HT-29 (cell line): ENCODE measurements at regions not wholly inside any gene's neighbourhood (a gene's known extent, or its start where the extent isn't known, plus 50 kb on each side); places are given as distances from the start of the nearest gene placed in this dataset.
"Not testable (repeated sequence)": the region's sequence is repeated elsewhere in the genome, so short reads cannot be mapped to it uniquely, and the experiment has no call there.

Experiments
- DNase-seq: peaks from one replicate; pipeline ENCODE4 v3.0.0-alpha.2; 2015; ENCODE audit warnings: low spot score

GRCh38 chr2:121132054-121132761, 152.8 kb downstream of the TFCP2L1 start:
- no peak for DNase-seq

GRCh38 chr2:121132762-121133107, 152.3 kb downstream of the TFCP2L1 start:
- no peak for DNase-seq

GRCh38 chr2:121133551-121134319, 151.3 kb downstream of the TFCP2L1 start:
- DNase-seq = no peak

GRCh38 chr2:121134728-121135127, 150.3 kb downstream of the TFCP2L1 start:
- DNase-seq = no peak

GRCh38 chr2:121135168-121135853, 149.7 kb downstream of the TFCP2L1 start:
- DNase-seq = no peak

GRCh38 chr2:121136323-121136722, 148.7 kb downstream of the TFCP2L1 start:
- no peak for DNase-seq

- no peak for DNase-seq
These were observed 147.4 kb downstream of the TFCP2L1 start for GRCh38 chr2:121137571-121137970.

GRCh38 chr2:121140734-121141133, 144.3 kb downstream of the TFCP2L1 start:
- no peak for DNase-seq

GRCh38 chr2:121142452-121142851, 142.6 kb downstream of the TFCP2L1 start:
- no peak for DNase-seq

GRCh38 chr2:121144111-121144510, 140.9 kb downstream of the TFCP2L1 start:
- no peak for DNase-seq

- DNase-seq = no peak
These were observed 138.4 kb downstream of the TFCP2L1 start for GRCh38 chr2:121146630-121147029.

- no peak for DNase-seq
These were observed 137.2 kb downstream of the TFCP2L1 start for GRCh38 chr2:121147766-121148165.

- no peak for DNase-seq
These were observed 136.5 kb downstream of the TFCP2L1 start for GRCh38 chr2:121148481-121148880.

- no peak for DNase-seq
These were observed 135.6 kb downstream of the TFCP2L1 start for GRCh38 chr2:121149384-121149783.

- DNase-seq = no peak
These were observed 134.9 kb downstream of the TFCP2L1 start for GRCh38 chr2:121150126-121150525.

- DNase-seq = no peak
These were observed 134.3 kb downstream of the TFCP2L1 start for GRCh38 chr2:121150713-121151112.

GRCh38 chr2:121151311-121152109, 133.5 kb downstream of the TFCP2L1 start:
- no peak for DNase-seq

- no peak for DNase-seq
These were observed 132.1 kb downstream of the TFCP2L1 start for GRCh38 chr2:121152861-121153260.

GRCh38 chr2:121153516-121153915, 131.5 kb downstream of the TFCP2L1 start:
- no peak for DNase-seq

- no peak for DNase-seq
These were observed 129.4 kb downstream of the TFCP2L1 start for GRCh38 chr2:121155502-121156056.

GRCh38 chr2:121157481-121157880, 127.5 kb downstream of the TFCP2L1 start:
- DNase-seq = not testable (repeated sequence)
